ENCODE measurements at regions not wholly inside any gene's neighbourhood (a gene's known extent, or its start where the extent isn't known, plus 50 kb on each side); places are given as distances from the start of the nearest gene placed in this dataset.

- Histone ChIP-seq H2AK5ac (ENCODE audit: insufficient read length, low read length) (no peak overlapping the region), H2BK20ac (ENCODE audit: low read depth, low read length, poor library complexity, severe bottlenecking) (no peak overlapping the region), H4K8ac (replicated peaks; ENCODE audit: insufficient read length, low read depth, low read length) (no peak overlapping the region), H3K9me3 (ENCODE audit: control insufficient read depth, low read depth, low read length) (no peaks in the 10 kb centered on the region), H2BK5ac (ENCODE audit: insufficient read length, low read length) (no peak overlapping the region), H3K23ac (ENCODE audit: insufficient read length, low read depth, low read length) (no peak overlapping the region), H2BK15ac (ENCODE audit: low read depth, low read length) (no peak overlapping the region), H3T11ph (ENCODE audit: low read length) (no peak overlapping the region), H3K18ac (ENCODE audit: insufficient read length, low read depth, low read length) (no peak overlapping the region), H3K79me2 (ENCODE audit: insufficient read depth, low read length) (no peaks in the 10 kb centered on the region), H3K27ac (ENCODE audit: insufficient read length, low read depth, low read length) (no peak overlapping the region), H3K9ac (ENCODE audit: extremely low read depth, insufficient read length, low read length) (no peak overlapping the region), H3K4me1 (ENCODE audit: insufficient read depth, low read length) (no peaks in the 10 kb centered on the region), H3K4ac (ENCODE audit: low read depth, low read length) (no peak overlapping the region), H4K20me1 (ENCODE audit: control insufficient read depth, insufficient read depth, insufficient read length) (no peaks in the 10 kb centered on the region), H2BK12ac (ENCODE audit: insufficient read length, low read depth, low read length) (no peak overlapping the region), H3K4me2 (ENCODE audit: insufficient read depth, insufficient read length, low read length) (no peak overlapping the region), H4K5ac (ENCODE audit: insufficient read length, low read depth, low read length) (no peak overlapping the region), H2BK120ac (ENCODE audit: low read depth, low read length, poor library complexity, severe bottlenecking) (no peak overlapping the region), H3K27me3 (ENCODE audit: insufficient read depth, low read length) (no peaks in the 10 kb centered on the region), H4K91ac (ENCODE audit: insufficient read length, low read depth, low read length) (no peak overlapping the region), H3K79me1 (ENCODE audit: insufficient read depth, low read depth, low read length, poor library complexity, severe bottlenecking) (no peaks in the 10 kb centered on the region), H3K14ac (ENCODE audit: insufficient read depth, low read length) (no peak overlapping the region), H3K23me2 (ENCODE audit: insufficient read length, low read depth, low read length, poor library complexity, severe bottlenecking) (no peaks in the 10 kb centered on the region), H3K56ac (ENCODE audit: insufficient read length, low read depth, low read length) (no peak overlapping the region), H2AFZ (ENCODE audit: low read length) (no peak overlapping the region)
- H3K36me3 Mint-ChIP-seq (ENCODE audit: insufficient read depth in 1 of 3, low read depth in 3 of 3): no peaks in the 10 kb centered on the region
- no peak for TF ChIP-seq CTCF (conservative IDR thresholded peaks at IDR 0.05)
- no CpG with 5 or more reads among the region's 2 CpGs for whole genome bisulfite sequencing (ENCODE audit: extremely low coverage, insufficient read length, low lambda C conversion rate)
- DNase-seq: no peak
- no peaks in the 10 kb centered on the region; a peak in 1 of 5 replicates for H3K9me3 Mint-ChIP-seq
- peaks cover 6 to 22% of the 10 kb centered on the region in 2 experiments for H3K4me1 Mint-ChIP-seq
- H3K27me3 Mint-ChIP-seq (ENCODE audit: low read depth): peaks cover 6% of the 10 kb centered on the region
- H3K27ac Mint-ChIP-seq: no peak overlapping the region
- no peak overlapping the region for H3K4me3 Mint-ChIP-seq
Measured at GRCh38 chr3:186459108-186459467, 85.1 kb downstream of the CRYGS start.

Data from H9 (cell line).